ENCODE measurements at regions not wholly inside any gene's neighbourhood (a gene's known extent, or its start where the extent isn't known, plus 50 kb on each side); places are given as distances from the start of the nearest gene placed in this dataset.

GRCh38 chr9:23538067-23538402 lies 288.0 kb downstream of the ELAVL2 start:
- H3K27ac Mint-ChIP-seq: no peak overlapping the region
- no peak for TF ChIP-seq CTCF (conservative IDR thresholded peaks at IDR 0.05)
- no peaks in the 10 kb centered on the region for H3K9me3 Mint-ChIP-seq
- H3K36me3 Mint-ChIP-seq: no peaks in the 10 kb centered on the region
- H3K27me3 Mint-ChIP-seq: peaks cover 29% of the 10 kb centered on the region
- H3K4me1 Mint-ChIP-seq (ENCODE audit: unreplicated experiment): peaks cover 19% of the 10 kb centered on the region
- DNase-seq (ENCODE audit: extremely low spot score, unreplicated experiment): no peak
- peak overlapping the region; percentile 64 for H3K4me3 Mint-ChIP-seq

- Mint-ChIP-seq H3K27me3 (peaks cover 27% of the 10 kb centered on the region), H3K36me3 (no peaks in the 10 kb centered on the region), H3K9me3 (no peaks in the 10 kb centered on the region), H3K4me3 (peak overlapping the region; percentile 64), H3K27ac (no peak overlapping the region), H3K4me1 (ENCODE audit: unreplicated experiment) (peaks cover 23% of the 10 kb centered on the region)
- TF ChIP-seq CTCF (conservative IDR thresholded peaks at IDR 0.05): no peak
- DNase-seq (ENCODE audit: extremely low spot score, unreplicated experiment): no peak
Observed at GRCh38 chr9:23538461-23539003, 287.5 kb downstream of the ELAVL2 start.

DNA sequence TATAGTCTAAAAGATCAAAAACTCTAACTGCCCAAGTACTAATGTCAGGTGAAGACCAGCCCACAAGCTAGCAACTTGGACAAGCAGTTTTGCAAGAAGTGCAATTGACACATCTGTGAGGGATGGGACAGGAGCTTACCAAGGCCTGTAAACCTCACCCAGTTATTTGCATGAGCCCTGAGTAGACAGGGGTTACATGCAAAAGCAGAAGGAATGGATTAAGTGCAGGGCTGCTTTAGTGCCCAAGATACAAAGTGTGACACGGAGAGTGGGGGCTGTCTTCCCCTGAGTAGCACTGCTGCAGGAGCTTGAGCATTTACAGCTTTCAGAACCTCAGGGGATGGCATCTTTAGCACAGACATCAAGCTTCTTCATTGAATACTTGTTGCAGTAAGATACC lies 286.7 kb downstream of the ELAVL2 start:
- DNase-seq (ENCODE audit: extremely low spot score, unreplicated experiment): no peak
- H3K4me1 Mint-ChIP-seq (ENCODE audit: unreplicated experiment): peaks cover 25% of the 10 kb centered on the region
- no peak overlapping the region for H3K27ac Mint-ChIP-seq
- peaks cover 27% of the 10 kb centered on the region for H3K27me3 Mint-ChIP-seq
- no peaks in the 10 kb centered on the region for H3K9me3 Mint-ChIP-seq
- no peak overlapping the region for H3K4me3 Mint-ChIP-seq
- H3K36me3 Mint-ChIP-seq: no peaks in the 10 kb centered on the region
- no peak for TF ChIP-seq CTCF (conservative IDR thresholded peaks at IDR 0.05)

DNA sequence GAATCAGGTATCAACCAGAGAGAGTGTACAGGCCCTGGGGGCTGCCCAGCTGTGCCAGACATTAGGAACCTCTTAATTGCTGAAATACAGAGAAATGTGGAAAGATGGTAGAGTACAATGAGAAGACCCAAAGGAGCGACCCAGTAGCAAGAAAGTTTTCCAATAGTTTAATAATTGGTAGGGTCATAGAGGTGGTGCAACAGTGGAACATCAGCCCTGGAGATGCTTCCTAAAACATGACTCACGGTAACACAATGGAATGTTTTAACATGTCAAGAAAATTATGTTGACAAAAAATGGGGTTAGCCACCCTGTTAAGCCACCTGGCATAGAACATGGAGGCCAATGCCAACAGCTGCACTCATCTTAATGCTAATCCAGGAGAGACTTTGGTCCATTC lies 284.1 kb downstream of the ELAVL2 start:
- H3K27me3 Mint-ChIP-seq: peaks cover 22% of the 10 kb centered on the region
- peaks cover 25% of the 10 kb centered on the region for H3K4me1 Mint-ChIP-seq (ENCODE audit: unreplicated experiment)
- no peaks in the 10 kb centered on the region for H3K36me3 Mint-ChIP-seq
- no peak for DNase-seq (ENCODE audit: extremely low spot score, unreplicated experiment)
- peaks cover 4% of the 10 kb centered on the region for H3K9me3 Mint-ChIP-seq
- H3K27ac Mint-ChIP-seq: no peak overlapping the region
- no peak overlapping the region for H3K4me3 Mint-ChIP-seq
- TF ChIP-seq CTCF (conservative IDR thresholded peaks at IDR 0.05): no peak

DNA sequence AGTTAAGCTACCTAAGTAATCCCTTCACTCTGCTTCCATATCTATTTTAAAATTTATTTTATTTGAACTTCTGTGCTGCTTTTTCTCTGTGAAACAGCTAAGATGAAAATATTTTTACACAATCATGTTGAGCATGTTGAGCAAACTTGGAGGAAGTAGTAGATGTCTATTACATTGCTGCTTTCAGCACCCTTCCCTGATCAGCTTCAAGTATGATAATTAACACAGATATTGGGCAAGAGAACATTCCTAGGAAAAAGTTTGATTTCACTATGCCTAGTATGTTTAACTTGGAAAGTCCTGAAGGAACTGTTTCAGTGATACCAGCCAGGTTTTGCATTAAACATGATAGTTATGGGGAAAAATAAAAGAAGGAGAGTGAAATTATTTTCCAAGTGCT lies 283.6 kb downstream of the ELAVL2 start:
- Mint-ChIP-seq H3K4me1 (ENCODE audit: unreplicated experiment) (peaks cover 20% of the 10 kb centered on the region), H3K27me3 (peaks cover 18% of the 10 kb centered on the region), H3K4me3 (no peak overlapping the region), H3K36me3 (no peaks in the 10 kb centered on the region), H3K9me3 (peaks cover 4% of the 10 kb centered on the region), H3K27ac (no peak overlapping the region)
- TF ChIP-seq CTCF (conservative IDR thresholded peaks at IDR 0.05): no peak
- DNase-seq (ENCODE audit: extremely low spot score, unreplicated experiment): no peak

DNA sequence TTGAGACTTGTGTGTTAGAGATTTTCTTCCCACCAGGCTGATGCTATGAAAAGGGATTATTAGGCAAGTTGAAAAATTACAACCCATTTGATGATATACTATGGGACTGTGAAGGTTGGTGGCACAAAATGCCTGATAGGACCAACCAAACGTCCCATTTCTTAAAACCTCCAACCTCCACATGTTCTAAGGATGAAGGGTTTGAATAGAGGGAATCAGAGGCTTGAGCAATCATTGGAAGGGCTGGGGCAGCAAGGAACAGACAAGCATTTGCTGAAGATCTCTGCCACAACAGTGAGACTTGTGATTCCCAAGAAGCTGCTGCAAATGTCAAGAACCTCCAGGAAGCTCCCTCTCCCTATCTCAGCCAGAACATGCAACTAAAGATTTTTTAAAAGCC lies 283.1 kb downstream of the ELAVL2 start:
- H3K36me3 Mint-ChIP-seq: no peaks in the 10 kb centered on the region
- no peak overlapping the region for H3K4me3 Mint-ChIP-seq
- peaks cover 15% of the 10 kb centered on the region for H3K4me1 Mint-ChIP-seq (ENCODE audit: unreplicated experiment)

More for the DNA sequence above, 283.1 kb downstream of the ELAVL2 start:
- H3K27ac Mint-ChIP-seq: no peak overlapping the region
- peaks cover 4% of the 10 kb centered on the region for H3K9me3 Mint-ChIP-seq
- peaks cover 15% of the 10 kb centered on the region for H3K27me3 Mint-ChIP-seq
- DNase-seq (ENCODE audit: extremely low spot score, unreplicated experiment): no peak
- TF ChIP-seq CTCF (conservative IDR thresholded peaks at IDR 0.05): no peak

Measured in type B pancreatic cell (in vitro differentiated cells).